ENCODE measurements at regions not wholly inside any gene's neighbourhood (a gene's known extent, or its start where the extent isn't known, plus 50 kb on each side); places are given as distances from the start of the nearest gene placed in this dataset.

GRCh38 chr5:152070591-152070990 lies 145.9 kb upstream of the GLRA1 start:
- TF ChIP-seq POLR2A (IDR thresholded peaks at IDR 0.05; ENCODE audit: low read length) (no peak), GATA1 (IDR thresholded peaks at IDR 0.05; ENCODE audit: low read depth, low read length) (no peak)

Measured in erythroblast (primary cell).